Breast epithelium (tissue), 4 donors: ENCODE measurements at regions not wholly inside any gene's neighbourhood (a gene's known extent, or its start where the extent isn't known, plus 50 kb on each side); places are given as distances from the start of the nearest gene placed in this dataset.

Source experiments
- DNase-seq, 2 donors: peaks; one replicate each; pipeline ENCODE4 v3.0.0-alpha.2; 2019; ENCODE audit warnings: low spot score in 2 of 2
- H3K27ac ChIP-seq, 2 donors: fragments of 200-600 bp; sonication (generic) in 1 of 2; one replicate each; pipeline ENCODE4 v1.5.1; 2016 to 2019; ENCODE audit warnings: mild to moderate bottlenecking in 1 of 2
- H3K27me3 ChIP-seq, 2 donors: fragments of 200-600 bp; sonication (generic) in 1 of 2; one replicate each; pipeline versions ENCODE4 v1.5.1 to v1.6.0; 2017 to 2019; ENCODE audit warnings: control low read depth in 1 of 2, mild to moderate bottlenecking in 1 of 2
- H3K36me3 ChIP-seq: fragments of 200-600 bp; one replicate; pipeline ENCODE4 v1.5.1; 2019
- H3K4me1 ChIP-seq, 2 donors: fragments of 200-600 bp; sonication (generic); one replicate each; pipeline ENCODE4 v1.5.1; 2016 to 2019; ENCODE audit warnings: control low read depth in 1 of 2
- H3K4me3 ChIP-seq, 3 donors: fragments of 200-600 bp; sonication (generic); 1 replicate in 2 of 3; 2 replicates in 1 of 3; pipeline ENCODE4 v1.5.1; 2016 to 2019; ENCODE audit warnings: mild to moderate bottlenecking in 3 of 3, moderate library complexity in 2 of 3
- H3K9me3 ChIP-seq, 2 donors: fragments of 200-600 bp; sonication (generic) in 1 of 2; one replicate each; pipeline ENCODE4 v1.5.1; 2016 to 2019; ENCODE audit warnings: control low read depth in 1 of 2
- CTCF ChIP-seq, 3 donors: fragments of 450-650 bp; IDR thresholded peaks; one replicate each; pipeline ENCODE4 v1.5.1; 2016 to 2017; ENCODE audit warnings: antibody characterized with exemption in 3 of 3, mild to moderate bottlenecking in 3 of 3, moderate library complexity in 3 of 3
- POLR2A ChIP-seq: fragments of 450-650 bp; IDR thresholded peaks from one replicate; pipeline ENCODE4 v1.6.1; 2016; ENCODE audit warnings: antibody characterized with exemption, mild to moderate bottlenecking, moderate library complexity
- POLR2AphosphoS5 ChIP-seq, 3 donors: sonication (generic); formaldehyde crosslinking; IDR thresholded peaks; one replicate each; pipeline ENCODE4 v1.6.1; 2017; ENCODE audit warnings: antibody characterized with exemption in 3 of 3
- intact Hi-C: fragments of 100-400 bp; cut with DNase I; formaldehyde crosslinking; loops from one replicate; pipeline ENCODE4 v1.15.1; 2023; ENCODE audit warnings: low total_unique reads

DNA sequence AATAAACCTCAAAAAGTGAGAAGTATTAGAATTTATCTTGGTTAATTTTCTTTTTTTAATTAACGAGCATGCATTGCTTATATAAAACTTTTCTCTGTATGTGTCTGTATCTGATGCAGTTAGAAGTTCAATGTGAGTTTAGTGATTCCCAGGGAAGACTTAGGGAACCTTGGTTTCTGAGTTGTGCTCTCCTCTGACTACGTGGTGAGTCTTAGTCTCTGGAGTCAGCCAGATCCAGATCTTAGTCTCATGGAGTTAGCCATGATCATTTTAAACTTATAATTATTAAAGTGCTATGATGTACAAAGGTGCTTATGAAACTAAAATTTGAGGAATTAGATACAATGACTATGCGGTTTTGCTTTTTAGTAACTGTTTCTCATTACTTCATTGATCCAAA lies 285.3 kb upstream of the DMRT1 start:
- intact Hi-C loops, result no loop called here
- H3K9me3 ChIP-seq, result no peaks in the 10 kb centered on the region
- no peak for DNase-seq
- H3K4me3 ChIP-seq, result no peak overlapping the region
- no peaks in the 10 kb centered on the region for H3K27me3 ChIP-seq
- no peak for TF ChIP-seq POLR2AphosphoS5 (IDR thresholded peaks at IDR 0.05)
- TF ChIP-seq POLR2A, result no peak
- no peak for TF ChIP-seq CTCF (IDR thresholded peaks at IDR 0.05)
- H3K36me3 ChIP-seq, result no peaks in the 10 kb centered on the region
- no peaks in the 10 kb centered on the region for H3K4me1 ChIP-seq
- no peak overlapping the region for H3K27ac ChIP-seq

- Histone ChIP-seq H3K4me1 (no peaks in the 10 kb centered on the region), H3K27ac (no peak overlapping the region), H3K27me3 (no peaks in the 10 kb centered on the region), H3K4me3 (no peak overlapping the region), H3K9me3 (no peaks in the 10 kb centered on the region), H3K36me3 (no peaks in the 10 kb centered on the region)
- no peak for DNase-seq
- intact Hi-C loops, result no loop called here
- TF ChIP-seq POLR2AphosphoS5 (IDR thresholded peaks at IDR 0.05) (no peak), POLR2A (no peak), CTCF (IDR thresholded peaks at IDR 0.05) (no peak)
These were observed 284.8 kb upstream of the DMRT1 start for GRCh38 chr9:556675-557074.

DNA sequence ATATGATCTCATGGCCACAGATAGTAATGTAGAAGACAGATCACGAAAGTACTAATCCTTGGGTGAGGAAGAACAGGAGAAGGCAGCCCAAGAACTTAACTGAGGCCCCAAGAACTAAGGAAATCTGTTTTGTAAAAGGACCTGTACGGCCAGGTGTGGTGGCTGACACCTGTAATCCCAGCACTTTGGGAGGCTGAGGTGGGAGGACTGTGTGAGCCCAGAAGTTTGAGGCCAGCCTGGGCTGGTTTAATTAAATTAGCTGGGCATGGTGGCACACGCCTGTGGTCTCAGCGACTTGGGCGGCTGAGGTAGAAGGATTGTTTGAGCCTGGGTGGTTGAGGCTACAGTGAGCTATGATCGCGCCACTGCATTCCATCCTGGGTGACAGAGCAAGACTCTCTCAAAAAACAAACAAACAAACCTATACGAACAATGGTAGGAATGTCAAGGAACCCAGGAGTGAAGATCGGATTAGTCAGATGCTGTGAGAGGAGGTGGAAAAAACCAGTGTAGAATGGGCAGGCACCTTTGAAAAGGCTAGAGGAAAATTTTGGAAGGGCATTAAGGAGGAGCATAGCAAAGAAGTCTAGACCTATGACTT lies 283.8 kb upstream of the DMRT1 start:
- no peak overlapping the region for H3K27ac ChIP-seq
- TF ChIP-seq CTCF (IDR thresholded peaks at IDR 0.05) (no peak), POLR2A (no peak), POLR2AphosphoS5 (IDR thresholded peaks at IDR 0.05) (no peak)

DNA sequence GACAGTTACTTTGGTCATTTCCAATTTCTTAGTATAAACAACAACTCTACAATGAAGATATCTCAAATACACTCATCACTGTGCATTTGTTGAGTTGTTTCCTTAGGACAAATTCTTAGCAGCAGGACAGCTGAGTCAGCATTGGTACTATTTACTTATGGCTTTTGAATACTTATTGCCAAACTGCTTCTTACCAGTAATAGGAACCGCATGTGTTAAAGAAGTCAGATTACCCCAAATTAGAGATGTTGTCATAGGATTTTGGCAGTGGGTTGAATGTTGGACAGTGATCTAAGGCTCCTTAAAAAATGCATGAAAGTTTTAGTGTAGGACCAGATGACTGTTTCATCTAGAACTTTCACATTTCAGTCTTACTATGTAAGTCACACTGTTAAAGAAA lies 280.1 kb upstream of the DMRT1 start:
- H3K4me3 ChIP-seq, result no peak overlapping the region
- no peak for DNase-seq
- TF ChIP-seq CTCF (IDR thresholded peaks at IDR 0.05), result no peak
- intact Hi-C loops, result no loop called here
- no peaks in the 10 kb centered on the region for H3K4me1 ChIP-seq
- no peaks in the 10 kb centered on the region for H3K27me3 ChIP-seq
- H3K27ac ChIP-seq, result no peak overlapping the region
- no peaks in the 10 kb centered on the region for H3K9me3 ChIP-seq
- no peaks in the 10 kb centered on the region for H3K36me3 ChIP-seq

More for the DNA sequence above, 283.8 kb upstream of the DMRT1 start:
- intact Hi-C loops, result no loop called here
- Histone ChIP-seq H3K4me3 (no peak overlapping the region), H3K36me3 (no peaks in the 10 kb centered on the region), H3K27me3 (no peaks in the 10 kb centered on the region), H3K9me3 (no peaks in the 10 kb centered on the region), H3K4me1 (no peaks in the 10 kb centered on the region)
- DNase-seq, result no peak

- Histone ChIP-seq H3K27ac (no peak overlapping the region), H3K4me1 (no peaks in the 10 kb centered on the region), H3K36me3 (no peaks in the 10 kb centered on the region), H3K4me3 (no peak overlapping the region), H3K9me3 (no peaks in the 10 kb centered on the region), H3K27me3 (no peaks in the 10 kb centered on the region)
- TF ChIP-seq POLR2A, result no peak
- TF ChIP-seq POLR2AphosphoS5 (IDR thresholded peaks at IDR 0.05), result no peak
- no peak for TF ChIP-seq CTCF (IDR thresholded peaks at IDR 0.05)
- intact Hi-C loops, result no loop called here
- no peak for DNase-seq
These were observed 278.3 kb upstream of the DMRT1 start for GRCh38 chr9:563200-563599.
